DMS53 treated with DMSO at 0.1 percent for 48 hours (cell line): ENCODE measurements at regions not wholly inside any gene's neighbourhood (a gene's known extent, or its start where the extent isn't known, plus 50 kb on each side); places are given as distances from the start of the nearest gene placed in this dataset.

Experiments used
- DNase-seq: peaks from one replicate; lab custom pipeline; 2025; ENCODE audit not compliant: unreplicated experiment; lab: John Stamatoyannopoulos, UW

DNA sequence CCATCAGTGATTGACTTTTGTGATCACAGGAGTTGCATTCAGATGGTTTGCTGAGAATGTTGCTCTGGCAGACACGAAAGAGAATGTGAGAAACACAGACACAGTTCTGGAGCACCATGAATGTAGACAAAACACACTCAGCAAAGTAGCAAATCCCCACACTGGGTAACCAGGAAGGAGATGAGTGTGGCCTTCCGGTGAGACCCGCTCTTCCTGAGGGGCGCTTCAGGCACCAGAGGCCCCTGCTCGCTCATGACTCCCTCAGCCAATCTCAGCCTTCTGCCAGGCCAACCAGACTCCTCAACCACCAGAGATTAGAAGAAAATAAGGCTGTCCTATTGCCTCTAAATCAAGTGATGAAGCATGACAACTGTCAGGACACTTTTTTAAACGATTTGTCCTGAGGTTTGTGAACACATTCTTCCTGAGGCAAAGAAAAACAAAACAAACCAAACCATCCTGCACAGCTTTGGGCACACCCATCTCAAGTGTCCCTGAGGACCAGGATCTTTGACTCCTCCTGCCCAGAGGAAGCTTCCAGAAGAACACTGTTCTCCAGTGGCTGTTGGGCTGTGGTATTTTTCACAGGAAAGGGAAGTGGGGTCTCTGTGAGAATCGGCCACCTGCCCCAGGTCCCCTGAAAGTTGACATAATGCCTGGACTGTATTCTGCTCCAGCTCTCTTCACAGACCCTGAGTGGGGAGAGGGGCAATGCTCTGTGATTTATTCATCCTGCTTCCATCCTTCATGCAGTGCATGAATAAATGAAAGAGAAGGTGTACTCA, 152.8 kb downstream of the BCL11A start:
- DNase-seq, result no peak

DNA sequence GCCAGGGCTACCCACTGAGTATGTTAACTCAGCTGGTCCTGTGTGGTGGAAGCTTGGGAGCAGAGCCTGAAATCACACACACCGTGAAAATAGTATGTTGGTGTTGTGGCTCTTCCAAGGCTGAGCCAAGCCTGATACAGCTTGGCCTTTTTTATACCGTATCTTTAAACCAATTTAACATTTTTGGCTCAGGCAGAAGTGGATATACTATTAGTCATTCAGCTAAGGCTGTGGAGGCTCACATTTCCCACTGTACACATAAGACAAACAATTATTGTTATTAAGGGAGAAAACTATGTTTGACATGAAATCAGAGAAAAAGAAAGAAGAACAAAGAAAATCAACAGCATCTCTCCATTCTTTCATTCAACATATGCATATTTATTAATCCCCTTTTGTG, 159.0 kb downstream of the BCL11A start:
- DNase-seq, result no peak

DNA sequence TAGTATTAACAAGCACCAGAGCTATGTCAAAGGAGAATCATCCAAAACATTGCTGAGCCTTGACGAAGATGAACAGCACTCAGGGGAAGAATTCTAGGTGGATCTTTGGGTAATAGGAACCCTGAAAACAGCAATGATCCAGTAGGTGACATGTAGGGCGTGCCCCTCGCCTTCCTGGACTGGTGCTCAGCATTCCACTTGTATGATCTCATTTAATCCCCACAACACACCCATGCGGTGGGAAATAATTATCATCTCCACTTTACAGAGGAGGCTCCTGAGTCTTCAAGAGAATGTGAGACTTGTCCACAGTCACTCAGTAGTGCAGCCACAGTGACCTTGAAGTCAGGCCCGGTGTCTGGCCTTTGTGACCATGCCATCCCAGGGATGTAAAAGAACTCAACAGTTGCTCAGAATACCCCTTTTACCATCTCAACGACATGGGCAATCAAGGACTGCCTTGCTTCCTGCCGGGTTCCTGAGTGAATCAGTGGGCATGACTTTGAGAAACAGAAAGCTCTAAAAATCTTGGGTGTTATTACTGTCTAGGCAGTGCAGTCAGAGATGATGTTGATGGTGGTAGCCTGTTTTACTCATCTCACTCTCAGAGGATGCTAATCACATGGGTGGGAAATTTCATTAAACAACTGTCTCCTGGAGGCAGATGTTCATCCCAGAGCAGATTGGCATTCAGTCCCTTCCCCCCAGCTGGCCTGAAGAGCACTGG, 161.6 kb downstream of the BCL11A start:
- no peak for DNase-seq

DNA sequence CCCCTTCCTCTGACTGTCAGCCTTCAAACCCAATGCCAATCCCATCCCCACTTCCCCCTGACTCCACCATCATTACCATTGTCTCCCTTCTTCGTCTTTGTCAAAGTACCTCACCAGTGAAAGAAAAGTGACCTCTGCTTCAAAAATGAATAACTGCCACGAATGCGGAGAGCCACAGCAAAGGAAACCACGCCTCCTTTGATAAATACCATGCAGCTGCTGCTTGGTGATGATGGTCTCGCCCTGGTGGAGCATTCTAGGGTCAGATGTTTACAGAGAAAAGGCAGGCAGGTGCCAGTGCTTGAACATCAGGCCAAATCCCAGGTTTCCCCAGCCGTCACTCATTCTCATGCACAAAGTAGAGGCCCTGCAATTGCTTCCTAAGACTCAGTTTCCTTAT, 162.2 kb downstream of the BCL11A start:
- peak; percentile 47 for DNase-seq

DNA sequence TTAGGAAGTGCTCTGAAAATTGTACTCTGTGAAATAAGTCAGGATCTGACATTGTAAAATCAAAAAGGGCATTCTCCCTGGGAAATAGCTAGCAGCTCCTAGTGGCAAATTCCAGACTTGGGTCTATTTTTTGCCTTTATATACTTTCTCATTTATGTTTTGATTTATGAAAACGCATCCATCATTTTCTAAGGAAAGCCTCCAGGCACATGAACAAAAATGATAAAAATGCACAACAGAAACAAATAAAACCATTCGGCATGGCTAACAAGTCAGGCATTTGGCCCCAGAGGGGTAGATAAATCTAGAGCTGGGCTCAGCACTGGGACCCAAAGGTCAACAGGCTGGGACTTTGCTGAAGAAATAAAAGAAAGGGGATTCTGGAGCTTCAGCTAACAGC, 167.0 kb downstream of the BCL11A start:
- DNase-seq, result no peak

DNA sequence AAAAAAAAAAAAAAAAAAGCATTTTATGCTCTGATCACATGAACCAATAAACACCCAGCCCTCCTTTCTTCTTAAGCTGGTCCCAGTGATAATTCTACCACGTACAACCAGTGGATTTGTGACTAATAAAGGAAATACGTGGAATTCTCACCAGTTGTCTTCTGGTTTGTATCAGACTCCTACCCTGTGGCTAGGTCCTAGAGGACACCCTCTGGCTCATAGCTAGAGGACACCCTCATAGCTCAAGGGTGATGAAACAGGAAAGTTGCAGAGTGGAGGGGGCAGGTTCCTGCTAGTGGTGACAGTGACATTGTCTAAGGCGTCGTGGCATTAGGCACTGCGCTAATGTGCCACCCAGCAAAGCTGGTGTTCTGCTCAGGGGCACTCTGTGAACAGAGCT, 167.8 kb downstream of the BCL11A start:
- no peak for DNase-seq

DNA sequence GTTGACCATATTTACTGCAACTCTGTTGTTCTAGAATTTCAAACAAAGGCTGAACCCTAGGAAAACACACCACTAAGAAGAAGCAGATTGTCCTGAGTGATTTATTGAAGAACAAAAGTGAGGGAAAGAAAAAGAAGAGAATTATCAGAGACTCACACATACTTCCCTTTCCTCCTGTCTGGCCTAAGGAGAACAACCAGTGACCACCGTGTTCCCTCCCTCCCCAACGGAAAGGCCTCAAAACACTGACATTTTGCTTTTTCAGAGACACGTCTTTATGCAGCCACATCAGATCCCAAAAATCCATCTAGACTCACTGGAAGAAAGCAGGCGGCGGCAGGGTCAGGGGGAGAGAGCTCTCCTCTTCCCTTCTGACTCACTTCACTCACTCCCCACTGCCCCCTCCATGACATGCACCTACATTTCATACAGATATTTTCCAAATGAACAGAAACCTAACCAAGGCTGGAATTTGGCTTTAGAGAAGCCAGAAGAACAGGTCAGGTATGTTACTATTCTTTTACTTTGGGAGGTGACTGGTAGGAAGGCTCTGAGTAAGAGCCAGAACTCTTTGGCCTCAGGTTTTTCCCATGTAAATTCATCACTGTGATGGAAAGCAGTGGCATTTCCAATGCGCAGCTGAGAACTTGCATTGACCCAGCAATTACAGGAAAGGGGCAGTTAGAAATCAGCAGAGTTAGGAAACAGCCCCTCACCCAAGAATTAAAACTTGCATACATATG, 169.9 kb downstream of the BCL11A start:
- DNase-seq, result no peak

DNA sequence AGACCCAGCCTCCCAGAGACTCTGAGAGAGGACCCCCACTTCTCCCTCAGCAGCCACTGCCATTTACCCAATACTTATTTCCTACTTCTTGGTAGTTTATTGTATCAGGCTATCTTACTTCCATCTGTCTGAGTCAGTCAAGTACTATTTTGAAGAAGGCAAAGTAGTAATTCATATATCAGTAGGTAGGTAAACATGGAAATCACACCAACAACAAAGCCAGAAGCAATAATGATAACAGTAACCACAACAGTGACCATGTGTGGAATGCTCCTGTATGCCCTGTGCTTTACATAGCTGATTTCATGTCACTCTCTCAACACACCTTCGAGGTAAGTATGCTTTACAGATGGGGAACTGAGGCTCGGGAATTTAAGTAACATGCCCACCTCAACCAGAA, 173.0 kb downstream of the BCL11A start:
- DNase-seq, result no peak

DNA sequence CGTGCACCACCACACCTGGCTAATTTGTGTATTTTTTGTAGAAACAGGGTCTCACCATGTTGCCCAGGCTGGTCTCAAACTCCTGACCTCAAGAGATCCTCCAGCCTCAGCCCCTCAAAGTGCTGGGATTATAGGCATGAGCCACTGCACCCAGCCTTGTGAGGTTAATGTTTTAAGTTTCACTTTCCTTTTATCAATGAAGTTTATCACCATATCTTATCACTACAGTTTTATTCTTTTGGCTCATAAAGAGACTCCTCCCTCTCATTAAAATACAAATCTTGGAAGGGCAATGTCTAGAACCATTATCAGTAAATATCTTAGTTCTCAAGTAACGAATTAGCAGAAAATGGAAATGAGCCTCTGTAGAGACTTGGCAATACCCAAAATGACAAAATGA, 173.8 kb downstream of the BCL11A start:
- DNase-seq, result no peak

DNA sequence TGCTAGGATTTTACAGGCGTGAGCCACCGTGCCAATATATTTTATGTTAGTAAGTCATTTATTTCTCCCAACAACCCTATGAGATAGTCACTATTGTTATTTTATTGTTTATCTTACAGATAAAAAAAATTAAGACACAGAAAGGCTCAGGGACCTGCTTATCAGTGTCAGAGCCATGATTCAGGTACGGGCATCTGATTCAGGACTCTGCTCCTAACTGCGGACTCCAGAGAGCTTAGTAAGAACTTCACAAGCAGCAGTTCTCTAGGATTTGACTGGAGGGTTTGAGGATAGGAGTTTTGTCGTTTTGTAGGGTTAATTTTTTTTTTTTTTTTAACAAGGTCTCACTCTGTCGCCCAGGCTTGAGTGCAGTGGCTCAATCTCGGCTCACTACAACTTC, 174.2 kb downstream of the BCL11A start:
- DNase-seq, result no peak

DNA sequence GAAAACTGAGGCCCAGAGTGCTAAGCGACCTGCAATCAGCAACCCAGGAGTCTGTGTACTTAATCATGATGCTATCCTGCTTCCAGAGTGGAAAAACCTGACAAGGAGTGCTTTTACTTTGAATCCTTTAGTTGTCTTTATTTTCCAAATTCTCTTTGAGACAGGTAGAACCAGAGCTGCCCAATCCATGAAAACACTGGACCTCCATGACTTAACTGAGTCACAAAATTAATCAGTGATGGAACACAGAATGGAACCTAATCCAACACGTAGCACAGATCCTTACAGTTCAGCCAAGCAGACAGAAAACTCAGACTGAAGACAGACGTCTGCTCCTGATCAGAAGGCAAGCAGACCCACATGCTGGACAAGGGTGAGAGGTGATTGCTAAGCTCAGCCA, 175.6 kb downstream of the BCL11A start:
- DNase-seq, result no peak

DNA sequence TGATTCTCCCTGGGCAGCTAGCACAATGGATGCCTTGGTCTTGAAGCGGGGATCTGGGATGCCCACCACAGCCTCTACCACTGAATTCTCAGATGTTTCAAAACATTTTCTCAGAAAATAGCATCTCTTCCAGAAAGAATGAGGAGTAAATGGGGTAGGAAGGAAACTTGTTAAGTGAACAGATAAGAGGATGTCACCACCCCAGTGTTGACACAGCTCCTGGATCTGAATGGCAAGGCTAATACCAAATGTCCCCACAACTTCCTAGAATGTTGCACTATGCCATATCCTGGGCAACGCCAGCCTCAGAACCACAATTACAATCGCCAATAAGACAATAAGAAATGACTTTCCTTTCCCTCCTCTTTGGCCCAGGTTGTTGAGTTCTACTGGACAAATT, 177.2 kb downstream of the BCL11A start:
- DNase-seq, result no peak

DNA sequence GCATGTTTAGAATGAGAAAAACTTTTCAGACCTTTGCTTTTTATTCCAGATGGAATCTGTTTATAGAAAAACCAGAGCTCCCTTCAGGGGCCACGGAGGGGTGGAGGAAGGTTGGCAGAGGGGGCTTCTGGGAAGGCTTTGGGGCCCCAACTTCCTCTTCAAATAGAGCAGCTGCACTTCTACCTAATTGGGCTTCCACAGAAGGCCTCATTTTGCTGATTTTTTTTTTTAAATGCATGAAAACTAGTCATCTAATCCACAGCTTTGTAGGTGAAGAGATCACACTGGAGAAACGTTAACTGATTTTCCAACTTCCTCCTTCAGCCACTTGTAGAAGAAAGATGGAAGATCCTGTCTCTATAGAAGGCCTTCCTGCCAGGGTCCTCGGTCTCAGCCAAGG, 181.8 kb downstream of the BCL11A start:
- no peak for DNase-seq

DNA sequence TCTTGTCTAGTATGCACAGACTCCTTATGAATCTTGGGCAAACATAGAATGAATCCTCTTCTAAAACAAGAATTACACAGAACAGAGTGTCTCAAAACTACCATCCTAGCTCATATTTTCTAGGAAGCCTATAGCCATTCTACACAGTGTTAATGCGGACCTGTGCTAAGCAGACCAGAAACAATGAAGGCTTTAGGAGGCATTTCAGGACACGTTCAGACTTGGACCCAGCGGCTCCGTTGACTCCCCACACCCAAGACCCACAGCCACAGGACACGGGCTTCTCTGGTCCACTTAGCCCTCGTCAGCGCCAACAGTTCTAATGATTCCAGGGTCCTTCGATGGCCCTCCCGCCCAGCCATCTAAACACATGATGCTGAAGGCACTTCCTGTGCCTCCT, 182.2 kb downstream of the BCL11A start:
- no peak for DNase-seq

DNA sequence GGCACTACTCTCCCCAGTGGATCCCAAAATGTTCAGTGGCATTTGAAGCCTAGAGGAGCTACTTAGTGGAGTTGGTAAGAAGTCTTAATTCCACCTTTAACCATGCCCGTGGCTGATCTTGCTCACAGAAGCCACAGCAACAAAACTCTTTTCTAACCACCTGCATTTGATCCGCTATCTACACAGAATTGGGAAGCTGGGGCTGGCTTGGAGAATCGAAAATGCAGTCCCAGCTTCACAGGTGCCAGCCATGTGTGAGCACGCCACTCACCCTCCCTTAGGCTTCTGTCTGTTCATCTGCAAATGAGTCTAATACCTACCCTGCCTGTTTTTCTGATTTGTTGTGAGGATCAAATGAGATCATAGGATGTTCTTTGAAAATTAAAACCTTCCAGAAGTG, 182.6 kb downstream of the BCL11A start:
- no peak for DNase-seq

DNA sequence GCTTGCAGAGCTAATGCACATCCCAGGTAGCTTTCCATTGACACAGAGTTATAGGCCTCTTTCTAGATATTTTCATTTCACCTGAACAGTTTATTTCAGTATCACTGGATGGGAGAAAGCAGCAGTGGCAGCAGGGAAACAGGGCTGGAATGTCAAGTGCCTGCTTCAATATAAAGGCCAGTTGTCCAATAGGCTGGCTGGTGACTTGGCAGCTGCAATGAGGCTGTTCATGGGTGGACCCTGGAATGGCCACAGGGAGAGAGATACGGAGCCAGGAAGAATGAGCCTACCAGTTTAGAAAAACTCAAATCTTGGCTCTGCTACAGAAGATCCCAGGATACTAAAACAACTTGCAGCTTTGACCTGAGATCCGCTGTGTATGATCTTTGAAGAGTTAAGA, 185.0 kb downstream of the BCL11A start:
- DNase-seq, result no peak

DNA sequence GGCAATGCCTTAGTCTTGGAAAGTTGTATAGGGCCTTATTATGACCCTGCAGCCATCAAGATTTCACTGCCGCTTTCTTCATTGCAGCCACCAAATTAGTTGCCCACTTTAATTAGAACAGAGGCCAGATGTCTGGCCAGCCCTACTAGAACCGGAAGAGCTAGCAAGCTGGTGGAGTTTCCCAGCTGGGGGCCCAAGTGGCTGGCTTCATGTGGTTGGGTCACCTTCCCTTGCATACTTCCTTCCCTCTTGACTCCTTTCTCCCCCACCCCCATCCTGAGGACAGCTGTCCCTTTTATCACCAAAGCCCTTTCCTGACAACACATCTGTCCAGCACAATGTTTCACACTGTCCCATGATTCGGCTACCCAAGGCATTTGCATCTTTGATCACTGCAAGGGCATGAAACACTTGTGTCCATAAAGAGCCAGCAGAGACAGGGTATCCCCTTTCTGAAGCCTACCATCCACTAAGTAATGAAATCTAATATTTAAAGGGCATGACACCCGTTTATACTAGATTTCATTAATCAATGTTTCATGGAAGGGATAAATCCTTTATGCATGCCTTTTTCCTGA, 187.2 kb downstream of the BCL11A start:
- no peak for DNase-seq

DNA sequence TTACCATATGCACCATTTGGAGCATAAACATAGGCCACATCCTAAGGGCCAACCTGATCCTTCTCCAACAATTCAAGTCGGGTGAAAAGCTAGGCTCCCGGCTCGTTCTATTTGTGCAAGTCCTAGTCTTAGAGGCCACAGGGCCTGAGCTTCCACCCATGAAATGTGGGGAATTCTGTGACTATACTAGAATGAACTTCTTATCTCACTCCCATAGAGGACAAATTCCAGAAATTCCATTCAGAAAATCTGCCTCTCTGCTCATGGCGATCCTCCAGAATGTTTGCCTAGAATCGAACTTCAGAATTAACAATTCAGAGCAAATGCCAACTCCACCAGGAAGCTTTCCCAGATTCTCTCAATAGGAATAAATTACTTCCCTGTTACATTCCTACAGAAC, 187.9 kb downstream of the BCL11A start:
- DNase-seq, result no peak

DNA sequence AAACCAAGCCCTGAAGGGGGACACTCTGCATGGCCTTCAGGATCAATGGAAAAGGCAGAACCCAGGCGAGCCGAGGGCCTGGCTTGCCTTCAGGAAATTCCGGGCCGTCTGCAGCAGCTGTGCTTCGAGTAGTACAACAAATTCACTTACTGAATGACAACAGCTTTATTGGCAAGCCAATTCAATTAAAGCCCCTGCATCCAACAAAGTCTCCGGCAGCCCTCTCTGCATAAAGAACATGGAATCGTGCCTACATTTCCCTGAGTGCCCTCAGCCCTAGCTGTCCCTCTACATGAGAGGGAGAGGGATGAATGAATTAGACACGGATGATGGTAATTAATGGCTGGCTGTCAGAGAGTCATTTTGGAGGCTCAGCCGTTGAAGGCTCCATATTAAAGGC, 189.0 kb downstream of the BCL11A start:
- no peak for DNase-seq

DNA sequence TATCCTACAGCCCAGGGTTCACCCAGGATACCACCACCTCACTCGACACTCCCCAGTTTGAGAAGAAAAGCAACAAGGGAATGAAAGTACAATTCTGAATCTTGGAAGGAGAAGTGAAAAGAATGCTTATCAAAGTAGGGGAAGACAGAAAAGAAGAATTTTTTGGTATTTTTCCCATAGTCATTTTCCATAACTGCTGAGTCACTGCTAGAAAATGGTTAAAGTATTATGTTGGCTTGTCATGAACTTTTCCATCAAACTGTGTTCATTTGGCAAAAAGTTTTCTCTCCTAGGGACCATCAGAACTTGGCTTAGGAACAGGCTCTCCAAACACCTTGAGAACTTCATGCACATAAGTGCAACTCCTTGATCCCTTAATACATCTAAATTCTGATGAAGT, 192.0 kb downstream of the BCL11A start:
- DNase-seq, result no peak

DNA sequence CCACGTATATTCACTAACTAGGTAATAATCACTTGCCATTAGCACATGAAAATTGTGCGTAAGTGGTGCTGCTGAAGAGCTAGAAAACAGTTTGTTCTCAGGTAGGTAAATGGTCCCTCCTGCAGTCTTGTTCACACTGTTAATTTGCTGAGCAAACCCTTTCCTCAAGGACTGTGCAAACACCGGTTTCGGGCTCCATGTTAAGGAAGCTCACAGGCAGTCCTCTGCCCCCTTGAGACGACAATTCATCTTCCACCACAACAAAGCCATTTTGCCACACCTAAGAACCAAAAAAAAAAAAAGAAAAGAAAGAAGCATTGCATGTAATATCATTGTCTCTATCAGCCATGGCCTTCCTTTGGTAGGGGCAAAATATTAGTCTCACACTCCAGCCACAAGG, 193.9 kb downstream of the BCL11A start:
- no peak for DNase-seq

DNA sequence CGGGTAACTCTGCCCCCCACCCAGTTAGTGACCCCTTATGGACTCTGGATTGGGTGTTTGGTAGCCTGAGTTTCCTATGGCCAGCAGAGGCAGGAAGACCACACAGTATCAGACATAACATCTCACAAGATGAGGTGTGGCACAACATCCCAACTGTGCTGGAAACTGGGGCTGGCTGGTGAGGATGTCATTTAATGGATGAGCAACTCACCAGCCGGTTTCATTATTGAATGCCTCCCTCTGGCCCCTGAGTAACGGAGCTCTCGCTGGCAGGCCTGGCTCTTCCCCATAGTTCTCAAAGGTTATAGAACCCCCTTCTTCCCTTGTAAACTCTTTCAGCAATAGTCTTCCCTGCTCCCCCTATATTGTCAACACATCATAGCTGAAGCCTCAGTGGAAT, 195.0 kb downstream of the BCL11A start:
- no peak for DNase-seq
